SK-N-SH treated with all-trans-retinoic acid at 6 μM for 48 hours (cell line): ENCODE measurements at regions not wholly inside any gene's neighbourhood (a gene's known extent, or its start where the extent isn't known, plus 50 kb on each side); places are given as distances from the start of the nearest gene placed in this dataset.
"Not testable (repeated sequence)": the region's sequence is repeated elsewhere in the genome, so short reads cannot be mapped to it uniquely, and the experiment has no call there.

Source experiments
- ATAC-seq: fragments of 200-7000 bp; cut with Tn5 transposase; 3 replicates; pipeline ENCODE4 v1.9.1; 2020; ENCODE audit warnings: mild to moderate bottlenecking, moderate library complexity
- ARNTL ChIP-seq: fragments of 450-650 bp; formaldehyde crosslinking; IDR thresholded peaks from 2 replicates; pipeline ENCODE4 v1.5.0; 2020; ENCODE audit warnings: low read depth, mild to moderate bottlenecking, moderate library complexity, borderline replicate concordance
- BACH2 ChIP-seq: fragments of 250-450 bp; sonication (Bioruptor Pico); IDR thresholded peaks from 2 replicates; pipeline ENCODE4 v1.9.0; 2021; ENCODE audit warnings: mild to moderate bottlenecking, borderline replicate concordance
- CREB5 ChIP-seq: fragments of 250-450 bp; sonication (Bioruptor Pico); IDR thresholded peaks from 2 replicates; pipeline ENCODE4 v1.5.1; 2020; ENCODE audit warnings: low read depth, mild to moderate bottlenecking, moderate library complexity
- CSDC2 ChIP-seq: fragments of 250-450 bp; sonication (Bioruptor Pico); IDR thresholded peaks from 2 replicates; pipeline ENCODE4 v1.5.0; 2020; ENCODE audit warnings: mild to moderate bottlenecking, moderate library complexity
- CSRNP3 ChIP-seq: fragments of 250-450 bp; sonication (Bioruptor Pico); IDR thresholded peaks from 2 replicates; pipeline ENCODE4 v1.5.1; 2021; ENCODE audit warnings: mild to moderate bottlenecking, moderate library complexity
- ESRRG ChIP-seq: fragments of 250-450 bp; sonication (Bioruptor Pico); IDR thresholded peaks from 2 replicates; pipeline ENCODE4 v1.6.1; 2021; ENCODE audit warnings: mild to moderate bottlenecking
- GLIS3 ChIP-seq: fragments of 250-450 bp; sonication (Bioruptor Pico); IDR thresholded peaks from 2 replicates; pipeline ENCODE4 v1.5.0; 2020; ENCODE audit warnings: mild to moderate bottlenecking, moderate library complexity
- OSR1 ChIP-seq: fragments of 250-450 bp; sonication (Bioruptor Pico); IDR thresholded peaks from 2 replicates; pipeline ENCODE4 v1.8.0; 2022; ENCODE audit warnings: moderate library complexity, mild to moderate bottlenecking, inconsistent platforms
- PATZ1 ChIP-seq: fragments of 250-450 bp; sonication (Bioruptor Pico); IDR thresholded peaks from 2 replicates; pipeline ENCODE4 v1.8.0; 2020; ENCODE audit warnings: mild to moderate bottlenecking, moderate library complexity, borderline replicate concordance
- POU6F1 ChIP-seq: fragments of 250-450 bp; sonication (Bioruptor Pico); IDR thresholded peaks from 2 replicates; pipeline ENCODE4 v1.8.0; 2021; ENCODE audit warnings: low read depth, mild to moderate bottlenecking, moderate library complexity, borderline replicate concordance
- PPARA ChIP-seq: fragments of 250-450 bp; sonication (Bioruptor Pico); IDR thresholded peaks from 2 replicates; pipeline ENCODE4 v1.5.0; 2020; ENCODE audit warnings: mild to moderate bottlenecking, borderline replicate concordance
- RARB ChIP-seq: fragments of 250-450 bp; sonication (Bioruptor Pico); IDR thresholded peaks from 2 replicates; pipeline ENCODE4 v1.8.0; 2021; ENCODE audit warnings: mild to moderate bottlenecking, moderate library complexity
- SNAI2 ChIP-seq: fragments of 250-450 bp; sonication (Bioruptor Pico); IDR thresholded peaks from 2 replicates; pipeline ENCODE4 v1.5.0; 2020; ENCODE audit warnings: mild to moderate bottlenecking, moderate library complexity
- TCF4 ChIP-seq: fragments of 250-450 bp; sonication (Bioruptor Pico); IDR thresholded peaks from 2 replicates; pipeline ENCODE4 v1.8.0; 2021; ENCODE audit warnings: mild to moderate bottlenecking, moderate library complexity, borderline replicate concordance
- TOX ChIP-seq: fragments of 250-450 bp; sonication (Bioruptor Pico); IDR thresholded peaks from 2 replicates; pipeline ENCODE4 v1.8.0; 2021; ENCODE audit warnings: mild to moderate bottlenecking, moderate library complexity, borderline replicate concordance
- ZC3H10 ChIP-seq: fragments of 250-450 bp; sonication (Bioruptor Pico); IDR thresholded peaks from 2 replicates; pipeline ENCODE4 v1.5.1; 2021; ENCODE audit warnings: mild to moderate bottlenecking, moderate library complexity
- ZFP3 ChIP-seq: fragments of 250-450 bp; sonication (Bioruptor Pico); IDR thresholded peaks from 2 replicates; pipeline ENCODE4 v1.5.0; 2020; ENCODE audit warnings: mild to moderate bottlenecking, moderate library complexity
- ZFP30 ChIP-seq: fragments of 450-650 bp; formaldehyde crosslinking; IDR thresholded peaks from 2 replicates; pipeline ENCODE4 v1.5.0; 2022; ENCODE audit warnings: mild to moderate bottlenecking, moderate library complexity
- ZNF565 ChIP-seq: fragments of 450-650 bp; formaldehyde crosslinking; conservative IDR thresholded peaks from 2 replicates; pipeline ENCODE4 v1.5.0; 2020; ENCODE audit warnings: low read depth, mild to moderate bottlenecking, moderate library complexity
- ZNF70 ChIP-seq: fragments of 450-650 bp; formaldehyde crosslinking; IDR thresholded peaks from 2 replicates; pipeline ENCODE4 v1.5.0; 2020; ENCODE audit warnings: mild to moderate bottlenecking, moderate library complexity
- ZNF8 ChIP-seq: fragments of 450-650 bp; formaldehyde crosslinking; IDR thresholded peaks from 2 replicates; pipeline ENCODE4 v1.5.0; 2020; ENCODE audit warnings: mild to moderate bottlenecking, moderate library complexity

- ATAC-seq = no peak
- TF ChIP-seq ZNF70 (no peak), ESRRG (CRISPR knock-in tag) (no peak), PPARA (CRISPR knock-in tag) (no peak), BACH2 (no peak)
These were observed 123.2 kb upstream of the PRSS16 start for GRCh38 chr6:27124252-27124657.

GRCh38 chr6:27126046-27126814, 121.3 kb upstream of the PRSS16 start:
- ATAC-seq = no peak
- no peak for TF ChIP-seq OSR1 (CRISPR knock-in tag)
- no peak for TF ChIP-seq CREB5 (CRISPR knock-in tag)
- no peak for TF ChIP-seq ZFP30 (CRISPR knock-in tag)
- TF ChIP-seq TOX (CRISPR knock-in tag) = no peak

- peak; percentile 85 for ATAC-seq
- no peak for TF ChIP-seq CSDC2 (CRISPR knock-in tag)
- no peak for TF ChIP-seq ZFP3 (CRISPR knock-in tag)
- no peak for TF ChIP-seq SNAI2 (CRISPR knock-in tag)
- no peak for TF ChIP-seq RARB (CRISPR knock-in tag)
- TF ChIP-seq ARNTL (CRISPR knock-in tag) = no peak
- TF ChIP-seq POU6F1 (CRISPR knock-in tag) = no peak
- TF ChIP-seq BACH2 = no peak
- TF ChIP-seq OSR1 (CRISPR knock-in tag) = no peak
- TF ChIP-seq CSRNP3 (CRISPR knock-in tag) = no peak
- TF ChIP-seq ZNF8 (CRISPR knock-in tag) = no peak
- no peak for TF ChIP-seq TOX (CRISPR knock-in tag)
- no peak for TF ChIP-seq PATZ1 (CRISPR knock-in tag)
- no peak for TF ChIP-seq CREB5 (CRISPR knock-in tag)
- no peak for TF ChIP-seq PPARA (CRISPR knock-in tag)
- TF ChIP-seq ZC3H10 (CRISPR knock-in tag) = no peak
- no peak for TF ChIP-seq ZFP30 (CRISPR knock-in tag)
- TF ChIP-seq GLIS3 = no peak
- TF ChIP-seq ZNF565 = no peak
- TF ChIP-seq TCF4 (CRISPR knock-in tag) = no peak
These were observed 120.5 kb upstream of the PRSS16 start for GRCh38 chr6:27126815-27127537.

GRCh38 chr6:27127874-27128273, 119.6 kb upstream of the PRSS16 start:
- ATAC-seq = not testable (repeated sequence)
